NCI-H524 (cell line): ENCODE measurements at regions not wholly inside any gene's neighbourhood (a gene's known extent, or its start where the extent isn't known, plus 50 kb on each side); places are given as distances from the start of the nearest gene placed in this dataset.
A peak's percentile ranks its signal among the peaks of the same experiment; 100 is the strongest.
"Not testable (repeated sequence)": the region's sequence is repeated elsewhere in the genome, so short reads cannot be mapped to it uniquely, and the experiment has no call there.

ENCODE experiments used
- DNase-seq, 2 experiments: peaks; one replicate each; lab custom pipeline; 2025; lab: John Stamatoyannopoulos, UW

DNA sequence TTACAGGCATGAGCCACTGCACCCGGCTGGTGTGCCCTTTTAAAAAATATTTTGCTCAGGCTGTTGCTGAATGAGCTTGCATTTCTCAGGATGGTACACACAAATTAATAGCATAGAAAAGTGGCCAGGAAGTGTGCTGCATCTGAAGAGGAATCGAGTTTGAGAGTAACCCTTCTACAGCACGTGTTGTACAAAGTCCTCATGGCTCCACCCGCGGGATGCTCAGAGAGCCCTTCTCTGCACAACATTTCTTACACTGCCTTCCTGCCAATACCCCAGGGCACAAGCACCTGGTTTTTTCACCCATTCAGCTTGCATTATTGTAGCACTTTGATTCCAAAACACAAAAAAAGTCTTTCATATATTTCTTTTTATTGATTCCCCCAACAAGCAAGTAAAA, 90.1 kb upstream of the NEDD4L start:
- no peak for DNase-seq

DNA sequence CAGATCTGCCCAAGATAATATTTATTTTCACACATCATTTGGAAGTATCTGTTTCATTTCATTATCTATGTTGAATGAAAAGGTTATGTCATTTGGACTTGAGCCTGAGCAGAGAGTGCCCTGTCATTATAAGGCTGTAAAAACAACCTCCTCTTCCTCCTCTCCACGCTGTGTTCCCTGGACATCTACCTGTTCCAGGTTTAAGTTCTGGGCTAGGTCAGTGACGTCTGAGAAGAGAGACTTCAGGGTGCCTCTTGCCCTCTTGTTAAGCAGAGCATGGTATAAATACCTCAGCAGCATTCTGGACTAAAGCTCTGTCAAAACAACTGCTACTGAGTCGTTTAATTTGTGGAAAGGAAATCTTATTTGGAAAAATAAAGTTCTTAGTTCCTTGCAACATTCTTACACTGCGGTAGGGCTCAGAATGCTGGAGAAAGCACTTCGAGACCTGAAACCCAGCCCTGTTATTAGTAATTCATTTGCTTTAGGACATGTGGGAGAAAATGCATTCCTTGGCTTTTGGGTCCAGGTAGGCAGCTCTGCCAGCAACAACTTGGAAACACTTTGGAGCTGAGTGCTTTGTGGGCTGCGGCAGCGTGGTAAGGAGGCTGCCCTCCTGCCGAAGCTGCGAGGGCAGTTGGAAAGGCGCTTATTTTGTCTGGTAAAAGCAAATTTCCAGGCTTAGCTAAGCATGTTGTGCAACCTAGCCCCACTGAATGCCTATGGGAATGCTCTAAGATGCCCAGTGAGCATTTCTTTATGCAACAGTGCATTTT, 91.8 kb upstream of the NEDD4L start:
- no peak for DNase-seq

DNA sequence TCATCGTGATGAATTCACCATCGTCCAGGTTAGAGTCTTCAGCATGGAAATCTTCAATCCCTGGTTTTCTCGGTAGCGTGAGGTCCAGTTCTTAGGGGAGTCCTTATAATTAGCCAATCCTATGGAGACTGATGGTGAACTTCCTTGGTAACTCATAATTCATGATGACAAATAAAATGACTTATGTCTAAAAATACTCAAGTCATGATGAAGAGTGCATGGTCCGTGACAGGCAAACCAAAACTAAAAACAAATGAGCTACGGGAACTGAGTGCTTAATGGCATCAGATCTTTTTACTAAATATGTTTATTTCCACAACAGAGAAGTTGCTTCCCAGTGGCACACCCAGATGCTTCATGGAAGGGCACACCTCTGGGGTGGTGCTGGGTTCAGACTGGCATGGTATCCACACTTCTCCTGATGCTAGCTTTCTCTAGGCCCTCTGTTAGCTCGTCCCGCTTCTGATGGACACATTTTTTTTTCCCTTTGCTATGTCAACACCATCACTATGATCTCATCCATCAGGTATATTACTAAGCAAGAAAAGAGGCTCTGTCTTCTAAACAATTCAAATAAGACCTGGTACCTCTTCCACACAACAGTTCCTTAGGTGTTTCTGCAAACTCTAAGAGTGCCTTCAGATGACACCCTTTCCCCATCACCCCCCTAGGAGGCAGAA, 92.8 kb upstream of the NEDD4L start:
- DNase-seq, result no peak

DNA sequence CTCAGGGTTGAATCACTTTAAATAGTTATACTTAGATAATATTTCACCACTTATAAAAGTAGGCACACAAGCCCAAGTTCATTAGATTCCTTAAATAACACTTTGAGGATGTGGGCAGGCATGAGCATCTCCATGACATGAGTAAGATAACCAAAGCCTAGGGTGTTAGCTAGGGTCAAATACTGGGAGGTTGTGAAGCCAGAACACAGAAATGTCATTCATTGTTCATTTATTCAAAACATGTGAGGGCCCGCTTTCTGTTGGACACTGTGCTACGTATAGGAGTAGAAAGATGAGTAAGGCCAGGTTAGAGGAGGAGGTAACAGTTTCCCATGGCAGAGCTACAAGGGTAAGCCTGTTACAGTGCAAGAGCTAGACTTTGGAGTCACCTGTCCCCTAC, 93.5 kb upstream of the NEDD4L start:
- DNase-seq, result no peak

DNA sequence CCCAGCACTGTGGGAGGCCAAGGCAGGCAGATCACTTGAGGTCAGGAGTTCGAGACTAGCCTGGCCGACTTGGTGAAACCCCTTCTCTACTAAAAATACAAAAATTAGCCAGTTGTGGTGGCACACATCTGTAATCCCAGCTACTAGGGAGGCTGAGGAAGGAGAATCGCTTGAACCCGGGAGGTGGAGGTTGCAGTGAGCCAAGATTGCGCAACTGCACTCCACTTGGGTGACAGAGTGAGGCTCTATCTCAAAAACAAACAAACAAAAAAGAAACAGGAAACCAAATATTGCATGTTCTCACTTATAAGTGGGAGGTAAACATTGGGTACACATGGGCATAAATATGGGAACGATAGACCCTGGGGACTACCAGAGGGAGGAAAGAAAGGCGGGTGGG, 94.7 kb upstream of the NEDD4L start:
- DNase-seq, result not testable (repeated sequence)

DNA sequence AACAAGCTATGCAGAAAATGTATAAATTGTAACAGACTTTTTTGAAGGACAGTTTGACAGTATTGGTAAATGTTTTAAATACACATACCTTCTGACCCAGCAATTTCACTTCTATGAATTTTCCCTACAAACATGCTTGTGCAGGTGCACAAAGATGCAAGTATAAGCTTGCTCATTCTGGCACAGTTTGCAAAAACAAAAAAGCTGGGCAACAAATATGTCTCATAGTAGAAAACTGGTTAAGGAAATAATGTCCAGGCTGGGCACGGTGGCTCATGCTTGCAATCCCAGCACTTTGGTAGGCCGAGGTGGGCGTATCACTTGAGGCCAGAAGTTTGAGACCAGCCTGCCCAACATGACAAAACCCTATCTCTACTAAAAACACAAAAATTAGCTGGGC, 96.9 kb upstream of the NEDD4L start:
- no peak for DNase-seq

DNA sequence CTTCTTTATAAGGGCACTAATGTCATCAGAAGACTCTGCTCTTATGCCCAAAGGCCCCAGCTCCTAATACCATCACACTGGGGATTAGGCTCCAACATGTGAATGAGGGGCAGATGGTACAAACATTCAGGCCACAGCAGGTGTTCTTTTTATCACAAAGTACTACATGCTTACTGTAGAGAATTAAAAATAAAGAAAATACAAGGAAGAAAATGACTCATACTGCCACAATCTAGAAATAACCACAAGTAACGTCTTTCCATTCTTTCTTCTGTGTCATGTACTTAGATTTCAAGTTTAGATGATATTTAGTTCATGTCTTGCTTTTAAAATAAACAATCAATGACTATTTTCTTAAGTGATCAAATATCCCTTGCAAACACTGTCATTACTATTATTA, 100.3 kb upstream of the NEDD4L start:
- DNase-seq, result peak; percentile 45 to 82

DNA sequence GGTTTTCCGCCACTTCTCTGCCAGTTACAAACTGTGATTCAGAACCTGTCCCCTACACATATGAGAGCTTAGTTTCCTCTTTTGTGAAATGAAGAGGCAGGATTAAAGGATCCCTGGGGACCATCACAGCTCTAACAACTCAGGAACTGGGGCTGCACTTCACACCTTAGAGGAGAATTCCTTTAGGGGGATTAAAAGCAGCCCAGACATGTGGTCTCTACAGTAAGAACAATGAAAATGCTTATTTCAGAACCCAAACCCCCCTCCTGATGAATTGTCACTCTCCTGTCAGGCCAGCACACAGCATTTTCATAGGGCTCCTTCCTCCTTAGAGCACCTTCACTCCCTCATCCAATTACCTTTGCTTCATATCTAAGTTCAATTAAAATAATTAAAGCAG, 101.5 kb upstream of the NEDD4L start:
- DNase-seq, result peak; percentile 83 to 92

DNA sequence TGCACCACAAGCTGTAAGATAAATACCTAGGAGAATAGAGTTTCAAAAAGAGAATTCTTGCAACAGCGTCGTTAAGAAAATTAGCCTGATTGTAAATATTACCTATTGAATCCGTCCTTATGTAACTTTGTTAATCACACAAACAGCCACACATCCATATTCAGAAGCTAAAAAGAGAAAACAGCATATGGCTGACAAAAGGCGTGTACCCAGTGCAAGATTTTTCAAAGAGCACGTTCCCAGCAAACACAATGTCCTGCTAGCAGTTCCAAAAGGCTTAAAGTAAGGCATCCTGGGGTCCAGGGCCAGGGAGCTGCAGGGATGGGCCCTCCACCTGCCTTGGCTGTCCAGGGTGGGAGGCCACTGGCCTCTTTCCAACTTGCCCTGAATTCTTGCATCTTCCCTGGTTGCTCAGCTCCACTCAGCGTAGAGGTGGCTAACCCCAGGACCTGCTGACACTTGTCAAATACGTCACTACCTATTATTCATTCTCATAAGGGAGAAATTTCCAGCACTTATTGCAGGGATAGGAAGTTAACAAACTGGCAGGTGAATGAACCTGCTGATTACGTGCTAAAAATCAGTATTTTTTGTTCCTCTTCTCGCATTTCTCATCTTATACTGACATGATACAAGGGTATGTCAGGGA, 102.1 kb upstream of the NEDD4L start:
- no peak for DNase-seq

DNA sequence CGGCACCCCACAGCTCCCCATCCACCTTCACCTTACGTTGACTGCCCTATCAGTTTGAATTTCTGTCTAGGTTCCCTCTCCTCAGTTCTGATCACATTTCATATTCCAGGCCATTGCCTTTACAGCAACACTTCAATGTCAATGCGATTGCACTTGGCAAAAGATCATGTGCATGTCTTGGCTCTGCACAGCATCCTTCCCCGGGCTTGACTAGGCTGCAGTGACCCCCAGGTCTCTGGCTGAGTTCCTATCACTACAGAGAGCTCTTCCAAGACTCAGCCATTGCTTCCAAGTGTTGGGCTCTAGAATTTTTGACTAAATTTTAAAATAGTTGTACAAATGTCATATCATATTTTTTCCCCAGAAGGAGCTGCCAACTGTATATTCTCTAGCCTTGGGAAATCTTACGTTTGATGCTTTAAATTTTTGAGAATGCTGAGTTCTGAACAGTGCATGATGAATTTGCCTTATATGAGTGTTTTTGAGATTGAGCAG, 103.8 kb upstream of the NEDD4L start:
- DNase-seq, result no peak

DNA sequence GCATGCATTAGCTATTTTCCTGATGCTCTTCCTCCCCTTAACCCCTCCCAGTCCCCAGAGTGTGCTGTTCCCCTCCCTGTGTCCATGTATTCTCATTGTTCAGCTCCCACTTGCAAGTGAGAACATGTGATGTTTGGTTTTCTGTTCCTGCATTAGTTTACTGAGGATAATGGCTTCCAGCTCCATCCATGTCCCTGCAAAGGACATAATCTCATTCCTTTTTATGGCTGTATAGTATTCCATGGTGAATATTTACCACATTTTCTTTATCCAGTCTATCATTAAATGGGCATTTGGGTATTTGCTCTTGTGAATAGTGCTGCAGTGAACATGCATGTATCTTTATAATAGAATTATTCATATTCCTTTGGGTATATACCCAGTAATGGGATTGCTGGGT, 109.7 kb upstream of the NEDD4L start:
- not testable (repeated sequence) for DNase-seq

DNA sequence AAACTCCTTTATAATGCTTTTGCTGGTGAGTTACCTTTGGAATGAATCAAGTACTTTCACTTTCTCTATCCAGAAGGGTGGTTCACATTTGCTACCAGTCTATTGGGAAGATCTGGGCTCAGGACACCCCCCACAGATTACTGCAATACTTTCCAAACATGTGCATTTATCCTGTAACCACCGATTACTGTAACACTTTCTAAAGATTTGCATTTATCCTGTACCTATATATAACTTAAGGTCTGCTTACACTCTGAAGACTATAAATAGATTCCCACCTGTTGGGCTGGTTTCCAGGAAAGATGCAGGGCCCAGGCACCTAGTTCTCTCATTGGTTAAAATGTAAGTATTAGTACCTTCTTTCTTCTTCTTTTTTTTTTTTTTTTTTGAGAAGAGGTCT, 113.0 kb upstream of the NEDD4L start:
- DNase-seq, result no peak

DNA sequence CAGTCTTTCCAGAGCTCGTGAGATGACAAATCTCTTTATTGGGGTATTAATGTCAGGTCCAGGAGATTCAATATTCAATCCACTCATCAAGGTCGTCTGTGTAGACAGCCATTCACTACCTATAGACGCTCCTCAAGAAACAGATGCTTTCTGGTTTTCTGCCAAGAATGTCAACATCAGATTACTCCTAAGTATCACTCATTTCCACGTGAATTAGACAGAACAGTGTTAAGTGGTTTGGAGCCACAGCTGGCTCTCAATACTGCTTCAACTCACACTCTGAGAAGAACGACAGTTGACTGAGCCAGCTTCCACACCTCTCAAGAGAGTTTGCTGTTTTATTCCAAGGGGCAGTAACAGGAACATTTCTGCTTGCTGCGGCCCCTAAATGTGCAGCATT, 113.5 kb upstream of the NEDD4L start:
- DNase-seq, result peak; percentile 93 to 99

DNA sequence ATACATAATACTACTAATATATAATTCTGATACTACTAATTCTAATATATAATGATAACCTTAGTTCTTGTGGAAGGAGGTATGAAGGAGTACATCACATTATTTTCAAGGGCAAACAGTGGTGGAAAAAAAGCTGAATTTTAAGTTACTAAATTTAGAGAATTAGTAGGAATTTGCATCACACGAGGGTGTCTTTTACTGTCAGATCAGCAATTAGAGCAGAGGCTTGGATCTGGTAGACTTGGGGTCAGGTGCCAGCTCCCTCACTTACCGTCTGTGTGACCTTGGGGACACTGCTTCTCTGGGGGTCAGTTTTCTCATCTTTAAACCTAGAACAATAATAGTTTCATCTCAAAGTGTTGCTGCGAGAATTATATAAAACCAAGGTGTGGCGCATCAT, 114.1 kb upstream of the NEDD4L start:
- DNase-seq, result no peak

DNA sequence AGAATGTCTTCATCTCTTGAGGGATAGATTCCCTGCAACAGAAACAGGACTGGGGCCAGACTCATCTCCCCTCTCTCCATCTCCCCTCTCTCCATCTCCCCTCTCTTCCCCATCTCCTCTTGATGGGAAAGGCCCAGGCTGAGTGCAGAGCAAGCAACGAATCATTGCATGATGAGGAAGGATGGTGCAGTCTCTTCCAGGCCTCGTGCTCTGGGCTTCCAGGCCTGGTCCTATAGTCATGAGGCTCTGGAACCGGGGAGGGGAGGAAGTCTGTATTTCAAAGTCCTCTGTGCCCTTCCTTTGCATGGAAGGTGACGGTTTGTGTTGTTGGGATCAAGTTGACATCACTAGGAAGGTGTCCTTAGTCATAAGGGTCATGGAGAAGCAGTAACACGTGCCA, 115.6 kb upstream of the NEDD4L start:
- DNase-seq, result no peak

DNA sequence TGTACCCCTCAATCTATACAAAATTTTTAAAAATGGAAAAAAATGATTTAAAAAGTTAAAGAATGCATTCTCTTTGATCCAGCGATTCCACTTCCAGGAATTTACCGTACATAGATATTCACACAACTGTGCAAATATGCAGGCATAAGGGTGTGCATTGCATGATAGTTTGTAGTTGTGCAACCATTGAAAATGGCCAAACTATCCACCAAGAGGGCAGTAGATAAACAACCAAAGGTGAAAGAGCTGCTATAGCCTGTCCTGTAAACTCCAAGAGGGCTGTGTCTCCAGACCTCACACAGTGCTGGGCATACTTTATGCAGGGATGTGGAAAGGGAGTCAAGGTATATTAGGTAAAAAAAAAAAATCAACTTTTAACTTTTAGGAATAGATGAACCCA, 116.5 kb upstream of the NEDD4L start:
- DNase-seq, result no peak

DNA sequence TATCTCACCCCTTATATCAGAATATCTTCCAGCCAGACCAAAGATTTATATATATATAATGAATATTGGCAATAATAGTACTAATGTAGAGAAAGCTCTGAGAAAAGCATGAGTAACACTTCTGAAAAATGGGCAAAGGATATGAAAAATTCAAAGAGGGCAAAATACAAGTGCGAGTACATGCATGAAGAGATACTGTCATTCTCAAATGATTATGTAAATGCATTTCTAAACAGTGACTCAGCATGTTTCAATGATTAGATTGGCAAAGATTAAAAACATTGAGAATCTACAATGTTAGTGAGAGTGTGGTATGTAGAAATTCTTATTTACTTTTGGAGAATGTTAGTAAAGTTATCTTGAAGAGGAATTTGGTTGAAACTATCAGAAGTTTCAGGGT, 118.3 kb upstream of the NEDD4L start:
- DNase-seq, result no peak

DNA sequence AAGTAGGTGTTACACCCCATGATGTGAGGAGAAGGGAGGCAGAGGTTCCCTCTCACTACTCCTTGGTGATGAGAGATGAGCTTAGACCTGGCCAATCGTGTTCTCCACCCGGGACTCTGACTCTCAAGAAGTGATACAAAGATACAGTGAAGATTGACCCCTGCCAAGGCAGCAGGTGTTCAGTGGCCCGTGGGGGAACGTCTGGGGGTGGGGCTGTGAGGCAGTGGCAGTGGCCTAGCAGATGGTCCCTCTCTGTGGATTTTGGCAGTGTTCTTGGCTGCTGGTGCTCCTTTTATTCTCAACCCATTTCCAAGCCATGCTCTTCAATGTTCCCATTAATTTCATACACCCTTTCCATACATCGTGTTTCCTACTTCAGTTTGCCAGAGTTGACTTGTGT, 120.4 kb upstream of the NEDD4L start:
- DNase-seq, result peak; percentile 17 to 83

DNA sequence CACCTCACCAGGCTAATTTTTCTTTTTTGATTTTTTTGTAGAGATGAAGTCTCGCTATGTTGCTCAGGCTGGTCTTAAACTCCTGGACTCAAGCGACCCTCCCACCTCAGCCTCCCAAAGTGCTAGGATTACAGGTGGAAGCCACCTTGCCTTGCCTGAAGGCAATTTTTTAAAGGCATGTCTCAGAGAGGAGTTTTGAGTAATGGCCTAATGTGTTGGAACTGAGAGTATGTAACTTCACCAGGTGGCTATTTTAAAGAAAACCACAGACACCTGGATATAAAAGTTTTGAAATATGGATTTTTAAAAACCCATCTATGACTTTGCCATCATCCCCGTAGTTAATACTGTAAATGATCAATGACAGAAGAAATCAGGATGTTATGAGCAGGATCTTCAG, 119.8 kb upstream of the ATP8B1 start:
- no peak for DNase-seq

DNA sequence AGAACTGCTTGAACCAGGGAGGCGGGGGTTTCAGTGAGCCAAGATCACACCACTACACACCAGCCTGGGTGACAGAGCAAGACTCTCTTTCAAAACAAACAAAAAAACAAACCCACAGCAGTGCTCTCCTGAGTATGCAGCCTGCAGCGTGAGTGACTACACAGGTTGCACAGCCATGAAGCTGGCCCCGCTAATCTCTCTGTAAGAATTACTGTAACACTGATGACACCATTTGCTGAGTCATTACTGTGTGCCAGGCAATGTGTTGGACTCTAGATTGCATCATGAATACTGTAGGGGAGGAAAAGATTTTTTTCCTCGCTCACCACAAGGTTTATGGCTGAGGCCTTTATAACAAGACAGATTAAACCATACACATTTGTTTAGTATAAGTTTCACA, 118.6 kb upstream of the ATP8B1 start:
- DNase-seq, result no peak

DNA sequence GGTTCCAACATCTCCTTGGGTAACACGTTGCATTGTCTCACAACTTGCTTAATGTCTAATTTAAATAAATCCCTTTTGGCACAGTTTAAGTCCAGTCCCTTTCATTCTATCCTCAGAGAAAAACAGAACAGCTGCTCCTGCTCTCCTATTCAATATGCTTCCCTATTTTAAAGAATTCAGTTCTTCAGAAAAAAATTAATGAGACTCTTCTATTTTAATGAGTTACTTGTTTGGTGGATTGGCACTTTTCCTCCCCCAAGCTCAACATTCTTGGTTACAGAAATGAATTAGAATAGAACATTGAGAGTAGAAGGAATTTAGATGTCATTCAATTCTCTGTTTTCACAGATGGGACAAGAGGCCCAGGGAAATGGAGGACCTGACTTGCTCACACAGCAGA, 116.9 kb upstream of the ATP8B1 start:
- DNase-seq, result peak in 1 of 2 experiments; percentile 37

DNA sequence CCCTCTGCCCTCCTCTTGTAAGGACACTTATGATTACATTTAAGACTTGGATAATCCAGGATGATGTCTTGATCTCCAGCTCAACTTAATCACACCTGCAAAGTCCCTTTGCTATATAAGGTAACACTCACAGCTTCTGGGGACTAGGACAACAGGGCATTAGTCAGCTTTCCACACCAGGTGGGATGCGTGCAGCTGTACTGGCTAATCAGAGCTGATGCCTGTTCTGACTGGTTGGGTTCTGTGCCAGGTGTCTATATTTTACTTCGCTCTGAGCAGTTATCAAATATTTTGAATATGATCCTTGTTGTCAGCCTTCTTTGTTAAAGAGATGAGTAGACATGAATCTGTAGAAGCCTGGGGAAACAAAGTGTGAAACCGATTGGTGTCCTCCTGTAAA, 115.5 kb upstream of the ATP8B1 start:
- DNase-seq, result peak in 1 of 2 experiments; percentile 21

DNA sequence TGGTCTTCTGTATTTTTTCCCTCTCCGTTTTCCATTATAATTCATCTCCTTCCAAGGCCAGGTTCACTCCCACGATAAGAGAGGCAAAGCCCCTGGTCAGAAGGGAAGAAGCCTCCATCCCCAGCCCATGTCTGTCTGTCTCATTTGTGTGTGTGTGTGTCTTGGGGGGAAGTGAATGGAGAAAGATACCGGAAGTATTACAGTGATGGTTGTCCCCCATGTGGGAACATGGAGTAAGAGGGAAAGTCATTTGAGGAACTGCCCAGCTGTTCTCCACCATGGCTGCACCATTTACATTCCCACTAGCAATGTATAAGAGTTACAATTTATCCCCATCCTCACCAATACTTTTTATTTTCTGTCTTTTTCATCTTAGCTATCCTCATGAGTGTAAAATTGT, 113.6 kb upstream of the ATP8B1 start:
- DNase-seq, result peak in 1 of 2 experiments; percentile 20
